ENCODE measurements at regions not wholly inside any gene's neighbourhood (a gene's known extent, or its start where the extent isn't known, plus 50 kb on each side); places are given as distances from the start of the nearest gene placed in this dataset.

DNA sequence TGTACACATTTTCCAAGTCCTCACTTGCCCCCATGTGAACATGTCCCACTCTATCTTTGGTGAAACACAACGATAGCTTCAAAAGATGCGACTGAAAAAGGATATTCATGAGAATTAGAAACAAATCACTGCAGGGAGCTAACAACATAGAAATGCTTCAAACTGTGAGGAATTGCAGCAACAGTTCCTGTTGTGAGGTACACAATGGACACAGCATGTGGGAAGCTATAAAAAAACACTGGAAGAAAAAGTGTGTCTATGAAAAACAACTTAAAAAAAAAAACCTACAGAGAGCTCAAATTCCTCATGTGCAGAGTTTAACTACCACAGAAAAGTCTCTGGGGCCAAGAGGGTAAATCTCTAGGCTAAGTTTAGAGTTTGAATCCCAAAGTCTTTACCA lies 51.6 kb upstream of the BLTP1 start:
- Histone ChIP-seq H2BK15ac (replicated peaks; ENCODE audit: low read depth) (no peak overlapping the region), H3K9ac (ENCODE audit: low read length) (no peak overlapping the region), H3K27me3 (ENCODE audit: insufficient read depth, low read length, poor library complexity) (no peaks in the 10 kb centered on the region), H3K27ac (ENCODE audit: low read depth, low read length) (no peak overlapping the region), H3K4me2 (ENCODE audit: low read length) (no peak overlapping the region), H3K79me2 (ENCODE audit: control insufficient read depth, insufficient read depth, low read length) (no peaks in the 10 kb centered on the region), H3K23ac (ENCODE audit: low read length) (no peak overlapping the region), H4K8ac (ENCODE audit: low read depth, low read length) (no peak overlapping the region), H3K18ac (ENCODE audit: low read length) (no peak overlapping the region), H4K5ac (ENCODE audit: low read length) (no peak overlapping the region), H3K79me1 (ENCODE audit: low read length) (no peaks in the 10 kb centered on the region), H3K4me3 (ENCODE audit: low read length) (no peak overlapping the region), H3K36me3 (ENCODE audit: control insufficient read depth, insufficient read depth, low read length) (no peaks in the 10 kb centered on the region), H2AK5ac (ENCODE audit: low read length) (no peak overlapping the region), H2BK120ac (ENCODE audit: low read depth, low read length) (no peak overlapping the region), H3K4me1 (ENCODE audit: control insufficient read depth, low read depth, low read length) (peaks cover 1% of the 10 kb centered on the region), H3K4ac (ENCODE audit: low read depth, low read length) (no peak overlapping the region), H3K56ac (ENCODE audit: low read length) (no peak overlapping the region), H2BK5ac (ENCODE audit: low read length) (no peak overlapping the region)
- DNase-seq: peak; percentile 23
- no CpG with 5 or more reads among the region's 2 CpGs for WGBS (ENCODE audit: extremely low coverage, insufficient coverage, low lambda C conversion rate)

- no peak overlapping the region for H2AK5ac ChIP-seq (ENCODE audit: low read length)
- no peak overlapping the region for H3K4me2 ChIP-seq (ENCODE audit: low read length)
- H2BK5ac ChIP-seq (ENCODE audit: low read length): no peak overlapping the region
- no peak overlapping the region for H3K18ac ChIP-seq (ENCODE audit: low read length)
- 100% methylated on average over 1 of the region's 2 CpGs for WGBS (ENCODE audit: extremely low coverage, insufficient coverage, low lambda C conversion rate)
- no peak overlapping the region for H3K4ac ChIP-seq (ENCODE audit: low read depth, low read length)
- no peak overlapping the region for H3K23ac ChIP-seq (ENCODE audit: low read length)
- no peak overlapping the region for H3K27ac ChIP-seq (ENCODE audit: low read depth, low read length)
- DNase-seq: no peak
- H3K4me3 ChIP-seq (ENCODE audit: low read length): no peak overlapping the region
- H3K36me3 ChIP-seq (ENCODE audit: control insufficient read depth, insufficient read depth, low read length): no peaks in the 10 kb centered on the region
- no peak overlapping the region for H4K8ac ChIP-seq (ENCODE audit: low read depth, low read length)
- no peaks in the 10 kb centered on the region for H3K27me3 ChIP-seq (ENCODE audit: insufficient read depth, low read length, poor library complexity)
- H2BK120ac ChIP-seq (ENCODE audit: low read depth, low read length): no peak overlapping the region
- H3K9ac ChIP-seq (ENCODE audit: low read length): no peak overlapping the region
- H3K56ac ChIP-seq (ENCODE audit: low read length): no peak overlapping the region
- no peaks in the 10 kb centered on the region for H3K79me1 ChIP-seq (ENCODE audit: low read length)
- H2BK15ac ChIP-seq (replicated peaks; ENCODE audit: low read depth): no peak overlapping the region
- H3K4me1 ChIP-seq (ENCODE audit: control insufficient read depth, low read depth, low read length): peaks cover 1% of the 10 kb centered on the region
- H4K5ac ChIP-seq (ENCODE audit: low read length): no peak overlapping the region
- no peaks in the 10 kb centered on the region for H3K79me2 ChIP-seq (ENCODE audit: control insufficient read depth, insufficient read depth, low read length)
These were observed 52.2 kb upstream of the BLTP1 start for GRCh38 chr4:122099896-122100295.

DNA sequence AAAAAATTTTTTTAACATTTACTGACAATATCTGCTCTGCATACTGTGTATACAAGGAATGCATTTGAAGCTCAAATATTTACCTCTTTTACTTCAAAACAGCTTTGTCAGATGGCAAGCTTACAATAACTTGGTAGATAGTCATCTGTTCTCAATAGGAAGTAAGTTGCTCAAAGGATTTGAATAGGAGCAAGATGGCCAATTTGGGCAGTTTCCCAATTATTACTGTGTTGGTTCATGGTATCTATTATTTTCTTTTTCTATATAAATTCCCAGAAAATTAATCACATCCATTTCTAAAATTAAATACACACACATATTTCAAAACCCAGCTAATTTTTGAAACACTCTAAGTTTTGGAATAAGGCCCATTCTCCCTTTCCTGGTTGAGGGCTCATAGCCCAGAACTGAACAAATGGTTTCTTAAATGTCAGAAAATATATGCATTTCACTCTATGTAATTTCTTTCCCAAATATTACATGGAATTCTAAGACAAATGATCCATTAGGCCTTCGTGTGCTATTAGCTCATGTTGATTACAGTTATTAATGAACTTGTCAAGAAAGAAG lies 60.2 kb upstream of the BLTP1 start:
- Histone ChIP-seq H4K8ac (ENCODE audit: low read depth, low read length) (no peak overlapping the region), H3K4ac (ENCODE audit: low read depth, low read length) (no peak overlapping the region), H3K36me3 (ENCODE audit: control insufficient read depth, insufficient read depth, low read length) (no peaks in the 10 kb centered on the region), H3K18ac (ENCODE audit: low read length) (no peak overlapping the region), H2BK5ac (ENCODE audit: low read length) (no peak overlapping the region), H3K27me3 (ENCODE audit: insufficient read depth, low read length, poor library complexity) (no peaks in the 10 kb centered on the region), H3K56ac (ENCODE audit: low read length) (no peak overlapping the region), H3K4me1 (ENCODE audit: control insufficient read depth, low read depth, low read length) (no peaks in the 10 kb centered on the region), H3K79me1 (ENCODE audit: low read length) (no peaks in the 10 kb centered on the region), H3K9ac (ENCODE audit: low read length) (no peak overlapping the region), H3K4me3 (ENCODE audit: low read length) (no peak overlapping the region), H4K5ac (ENCODE audit: low read length) (no peak overlapping the region), H2BK120ac (ENCODE audit: low read depth, low read length) (no peak overlapping the region), H3K4me2 (ENCODE audit: low read length) (no peak overlapping the region), H3K27ac (ENCODE audit: low read depth, low read length) (no peak overlapping the region), H2AK5ac (ENCODE audit: low read length) (no peak overlapping the region), H3K79me2 (ENCODE audit: control insufficient read depth, insufficient read depth, low read length) (no peaks in the 10 kb centered on the region), H2BK15ac (replicated peaks; ENCODE audit: low read depth) (no peak overlapping the region), H3K23ac (ENCODE audit: low read length) (no peak overlapping the region)
- no CpG with 5 or more reads among the region's 1 CpG for WGBS (ENCODE audit: extremely low coverage, insufficient coverage, low lambda C conversion rate)
- DNase-seq: no peak

DNA sequence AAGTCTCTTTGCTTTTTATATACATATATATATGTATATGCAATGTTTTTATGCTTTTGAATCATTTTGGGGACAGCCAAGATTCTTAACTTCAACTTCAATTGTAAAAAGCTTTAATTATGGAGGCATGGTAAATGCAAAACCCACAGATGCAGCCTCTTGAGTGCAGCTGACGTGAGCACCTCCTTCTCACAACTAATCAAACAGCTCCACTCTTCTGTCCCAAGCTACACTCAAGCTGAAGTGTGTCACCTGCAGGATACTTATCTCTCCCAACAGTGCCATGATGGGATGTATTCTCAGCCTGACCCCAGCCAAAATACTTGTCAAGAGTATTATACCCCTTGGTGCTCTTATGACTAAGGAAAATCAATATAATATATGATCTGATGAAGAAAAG lies 60.7 kb upstream of the BLTP1 start:
- no peaks in the 10 kb centered on the region for H3K79me1 ChIP-seq (ENCODE audit: low read length)
- H3K9ac ChIP-seq (ENCODE audit: low read length): no peak overlapping the region
- H3K23ac ChIP-seq (ENCODE audit: low read length): no peak overlapping the region
- H3K4me3 ChIP-seq (ENCODE audit: low read length): no peak overlapping the region
- no peak overlapping the region for H2AK5ac ChIP-seq (ENCODE audit: low read length)
- no peak overlapping the region for H2BK15ac ChIP-seq (replicated peaks; ENCODE audit: low read depth)
- H3K56ac ChIP-seq (ENCODE audit: low read length): no peak overlapping the region
- H3K27ac ChIP-seq (ENCODE audit: low read depth, low read length): no peak overlapping the region
- no peak overlapping the region for H3K18ac ChIP-seq (ENCODE audit: low read length)
- no peak overlapping the region for H3K4ac ChIP-seq (ENCODE audit: low read depth, low read length)
- DNase-seq: no peak
- H4K5ac ChIP-seq (ENCODE audit: low read length): no peak overlapping the region
- H2BK5ac ChIP-seq (ENCODE audit: low read length): no peak overlapping the region
- no peak overlapping the region for H4K8ac ChIP-seq (ENCODE audit: low read depth, low read length)
- H3K36me3 ChIP-seq (ENCODE audit: control insufficient read depth, insufficient read depth, low read length): no peaks in the 10 kb centered on the region
- no peak overlapping the region for H3K4me2 ChIP-seq (ENCODE audit: low read length)
- no peaks in the 10 kb centered on the region for H3K79me2 ChIP-seq (ENCODE audit: control insufficient read depth, insufficient read depth, low read length)
- WGBS (ENCODE audit: extremely low coverage, insufficient coverage, low lambda C conversion rate): no CpG with 5 or more reads among the region's 1 CpG
- no peaks in the 10 kb centered on the region for H3K4me1 ChIP-seq (ENCODE audit: control insufficient read depth, low read depth, low read length)
- no peak overlapping the region for H2BK120ac ChIP-seq (ENCODE audit: low read depth, low read length)
- no peaks in the 10 kb centered on the region for H3K27me3 ChIP-seq (ENCODE audit: insufficient read depth, low read length, poor library complexity)

- Histone ChIP-seq H3K36me3 (ENCODE audit: control insufficient read depth, insufficient read depth, low read length) (no peaks in the 10 kb centered on the region), H3K4me2 (ENCODE audit: low read length) (no peak overlapping the region), H2BK120ac (ENCODE audit: low read depth, low read length) (no peak overlapping the region), H3K9ac (ENCODE audit: low read length) (no peak overlapping the region), H3K18ac (ENCODE audit: low read length) (no peak overlapping the region), H3K23ac (ENCODE audit: low read length) (no peak overlapping the region), H2AK5ac (ENCODE audit: low read length) (no peak overlapping the region), H3K56ac (ENCODE audit: low read length) (no peak overlapping the region), H3K4me1 (ENCODE audit: control insufficient read depth, low read depth, low read length) (no peaks in the 10 kb centered on the region), H2BK5ac (ENCODE audit: low read length) (no peak overlapping the region), H3K4me3 (ENCODE audit: low read length) (no peak overlapping the region), H3K79me1 (ENCODE audit: low read length) (no peaks in the 10 kb centered on the region), H3K79me2 (ENCODE audit: control insufficient read depth, insufficient read depth, low read length) (no peaks in the 10 kb centered on the region), H4K8ac (ENCODE audit: low read depth, low read length) (no peak overlapping the region), H2BK15ac (replicated peaks; ENCODE audit: low read depth) (no peak overlapping the region), H3K27me3 (ENCODE audit: insufficient read depth, low read length, poor library complexity) (no peaks in the 10 kb centered on the region), H4K5ac (ENCODE audit: low read length) (no peak overlapping the region), H3K27ac (ENCODE audit: low read depth, low read length) (no peak overlapping the region), H3K4ac (ENCODE audit: low read depth, low read length) (no peak overlapping the region)
- no peak for DNase-seq
- WGBS (ENCODE audit: extremely low coverage, insufficient coverage, low lambda C conversion rate): no CpG with 5 or more reads among the region's 1 CpG
These were observed 61.1 kb upstream of the BLTP1 start for GRCh38 chr4:122090989-122091388.

DNA sequence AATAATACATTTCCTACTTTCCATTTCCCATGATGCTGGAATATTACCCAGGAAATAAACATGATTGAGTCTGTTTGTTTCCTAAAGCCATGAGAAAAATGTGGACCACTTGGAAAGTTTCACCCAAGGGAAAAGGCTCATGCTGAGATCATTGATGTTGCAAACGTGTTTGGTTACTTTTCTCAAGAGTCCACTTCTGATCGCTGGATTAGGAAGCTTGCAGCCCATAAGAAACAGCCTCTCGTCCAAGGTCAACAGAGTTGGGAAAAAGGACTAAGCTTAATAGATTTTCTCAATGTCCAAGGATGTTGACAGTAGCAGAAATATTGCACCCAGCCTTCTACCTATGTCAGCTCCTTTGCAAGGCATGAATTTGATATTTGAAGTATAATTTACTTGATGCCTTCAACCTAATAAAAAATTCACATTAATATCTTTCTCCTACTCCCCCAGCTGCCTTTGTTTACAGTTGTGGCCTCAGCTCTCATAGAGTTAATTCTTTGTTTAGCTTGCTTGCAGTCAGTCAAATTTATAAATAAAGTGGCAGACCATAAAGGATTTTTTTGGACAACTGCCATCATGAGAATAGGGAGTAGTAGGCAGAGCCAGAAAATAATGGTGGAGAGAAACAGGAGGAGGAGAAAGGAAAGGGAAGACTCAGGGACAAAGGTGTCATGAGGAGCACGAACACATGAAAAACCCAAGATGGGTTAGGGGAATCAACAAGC lies 65.6 kb upstream of the BLTP1 start:
- no peak overlapping the region for H3K27ac ChIP-seq (ENCODE audit: low read depth, low read length)
- no peak overlapping the region for H3K23ac ChIP-seq (ENCODE audit: low read length)
- H4K8ac ChIP-seq (ENCODE audit: low read depth, low read length): no peak overlapping the region
- no peak overlapping the region for H3K18ac ChIP-seq (ENCODE audit: low read length)
- no peak overlapping the region for H3K4ac ChIP-seq (ENCODE audit: low read depth, low read length)
- H3K27me3 ChIP-seq (ENCODE audit: insufficient read depth, low read length, poor library complexity): no peaks in the 10 kb centered on the region
- no CpG with 5 or more reads among the region's 4 CpGs for WGBS (ENCODE audit: extremely low coverage, insufficient coverage, low lambda C conversion rate)
- H3K79me1 ChIP-seq (ENCODE audit: low read length): no peaks in the 10 kb centered on the region
- no peak overlapping the region for H2BK5ac ChIP-seq (ENCODE audit: low read length)
- no peak overlapping the region for H2BK120ac ChIP-seq (ENCODE audit: low read depth, low read length)
- no peak overlapping the region for H3K56ac ChIP-seq (ENCODE audit: low read length)
- no peak overlapping the region for H3K4me2 ChIP-seq (ENCODE audit: low read length)
- no peaks in the 10 kb centered on the region for H3K4me1 ChIP-seq (ENCODE audit: control insufficient read depth, low read depth, low read length)
- no peak for DNase-seq
- H3K4me3 ChIP-seq (ENCODE audit: low read length): no peak overlapping the region
- H3K79me2 ChIP-seq (ENCODE audit: control insufficient read depth, insufficient read depth, low read length): no peaks in the 10 kb centered on the region
- no peak overlapping the region for H2AK5ac ChIP-seq (ENCODE audit: low read length)
- H4K5ac ChIP-seq (ENCODE audit: low read length): no peak overlapping the region
- H2BK15ac ChIP-seq (replicated peaks; ENCODE audit: low read depth): no peak overlapping the region
- no peak overlapping the region for H3K9ac ChIP-seq (ENCODE audit: low read length)
- H3K36me3 ChIP-seq (ENCODE audit: control insufficient read depth, insufficient read depth, low read length): no peaks in the 10 kb centered on the region
